Smooth muscle cell (in vitro differentiated cells): ENCODE measurements at regions not wholly inside any gene's neighbourhood (a gene's known extent, or its start where the extent isn't known, plus 50 kb on each side); places are given as distances from the start of the nearest gene placed in this dataset.

Source experiments
- DNase-seq: peaks from one replicate; lab custom pipeline; 2025; ENCODE audit not compliant: unreplicated experiment; lab: John Stamatoyannopoulos, UW
- H2AFZ ChIP-seq: fragments of 200-600 bp; sonication (generic); 2 replicates; pipeline ENCODE4 v1.6.0; 2016; ENCODE audit warnings: antibody characterized with exemption, low read depth, mild to moderate bottlenecking
- H3F3A ChIP-seq: fragments of 200-600 bp; sonication (generic); 2 replicates; pipeline ENCODE4 v1.6.0; 2017; ENCODE audit warnings: antibody characterized with exemption, low read depth
- H3K27ac ChIP-seq: fragments of 200-600 bp; sonication (generic); 2 replicates; pipeline ENCODE4 v1.5.1; 2016; ENCODE audit warnings: low read depth, mild to moderate bottlenecking
- H3K27me3 ChIP-seq: fragments of 200-600 bp; sonication (generic); 2 replicates; pipeline ENCODE4 v1.6.1; 2016; ENCODE audit warnings: low read depth, mild to moderate bottlenecking
- H3K36me3 ChIP-seq: fragments of 200-600 bp; sonication (generic); 2 replicates; pipeline ENCODE4 v1.5.1; 2016; ENCODE audit warnings: low read depth
- H3K4me1 ChIP-seq: fragments of 200-600 bp; sonication (generic); 2 replicates; pipeline ENCODE4 v1.5.1; 2016; ENCODE audit warnings: low read depth
- H3K4me2 ChIP-seq: fragments of 200-600 bp; sonication (generic); 2 replicates; pipeline ENCODE4 v1.6.0; 2016; ENCODE audit warnings: mild to moderate bottlenecking
- H3K4me3 ChIP-seq: fragments of 200-600 bp; sonication (generic); 2 replicates; pipeline ENCODE4 v1.5.1; 2016; ENCODE audit warnings: mild to moderate bottlenecking
- H3K79me2 ChIP-seq: fragments of 200-600 bp; sonication (generic); 2 replicates; pipeline ENCODE4 v1.6.0; 2016; ENCODE audit warnings: low read depth, mild to moderate bottlenecking
- H3K9ac ChIP-seq: fragments of 200-600 bp; sonication (generic); 2 replicates; pipeline ENCODE4 v1.6.0; 2016; ENCODE audit warnings: low read depth
- H3K9me3 ChIP-seq: fragments of 200-600 bp; sonication (generic); replicated peaks from 2 replicates; pipeline ENCODE4 v1.5.1; 2016; ENCODE audit warnings: low read depth
- H4K20me1 ChIP-seq: fragments of 200-600 bp; sonication (generic); 2 replicates; pipeline ENCODE4 v1.6.0; 2016; ENCODE audit warnings: low read depth
- WGBS: methylation state at CpG from one replicate; pipeline ENCODE4 v1.1.7; 2016; ENCODE audit warnings: low lambda C conversion rate; 5-methylcytosine and 5-hydroxymethylcytosine counted together
- TF ChIP-seq, protein P1 (sequence below): fragments of 200-600 bp; sonication (generic); IDR thresholded peaks from 2 replicates; pipeline ENCODE4 v1.5.1; 2017; ENCODE audit warnings: borderline replicate concordance, mild to moderate bottlenecking, antibody characterized with exemption; ENCODE audit not compliant: insufficient read depth, poor library complexity, severe bottlenecking

DNA sequence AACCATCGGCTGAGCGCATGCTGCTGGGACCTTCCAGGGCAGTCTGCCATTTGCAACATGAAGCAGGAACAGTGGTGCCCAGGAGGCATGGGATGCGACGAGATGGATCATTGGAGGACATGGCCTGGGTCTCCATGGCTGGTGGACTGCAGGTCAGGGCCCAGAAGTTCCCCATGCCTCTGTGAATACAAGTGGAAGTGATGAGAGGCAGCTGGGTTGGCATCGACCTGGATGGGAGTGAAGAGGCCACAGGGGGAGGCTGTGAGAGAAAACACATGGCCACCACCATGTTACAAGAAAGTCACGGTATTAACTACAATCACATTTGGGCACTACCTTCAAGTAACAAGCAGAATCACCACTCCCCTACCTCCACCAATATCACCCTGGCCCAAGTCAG is 262.0 kb downstream of the FOXO1 start:
- H4K20me1 ChIP-seq, result no peaks in the 10 kb centered on the region
- no peak overlapping the region for H3K27ac ChIP-seq
- no peak overlapping the region for H3K4me2 ChIP-seq
- H3K9me3 ChIP-seq, result no peaks in the 10 kb centered on the region
- no peak for DNase-seq
- H3K79me2 ChIP-seq, result no peaks in the 10 kb centered on the region
- no peak overlapping the region for H3K9ac ChIP-seq
- H3K27me3 ChIP-seq, result no peaks in the 10 kb centered on the region
- WGBS, result 95% methylated on average over 6 of the region's 6 CpGs
- TF ChIP-seq, protein P1, sequence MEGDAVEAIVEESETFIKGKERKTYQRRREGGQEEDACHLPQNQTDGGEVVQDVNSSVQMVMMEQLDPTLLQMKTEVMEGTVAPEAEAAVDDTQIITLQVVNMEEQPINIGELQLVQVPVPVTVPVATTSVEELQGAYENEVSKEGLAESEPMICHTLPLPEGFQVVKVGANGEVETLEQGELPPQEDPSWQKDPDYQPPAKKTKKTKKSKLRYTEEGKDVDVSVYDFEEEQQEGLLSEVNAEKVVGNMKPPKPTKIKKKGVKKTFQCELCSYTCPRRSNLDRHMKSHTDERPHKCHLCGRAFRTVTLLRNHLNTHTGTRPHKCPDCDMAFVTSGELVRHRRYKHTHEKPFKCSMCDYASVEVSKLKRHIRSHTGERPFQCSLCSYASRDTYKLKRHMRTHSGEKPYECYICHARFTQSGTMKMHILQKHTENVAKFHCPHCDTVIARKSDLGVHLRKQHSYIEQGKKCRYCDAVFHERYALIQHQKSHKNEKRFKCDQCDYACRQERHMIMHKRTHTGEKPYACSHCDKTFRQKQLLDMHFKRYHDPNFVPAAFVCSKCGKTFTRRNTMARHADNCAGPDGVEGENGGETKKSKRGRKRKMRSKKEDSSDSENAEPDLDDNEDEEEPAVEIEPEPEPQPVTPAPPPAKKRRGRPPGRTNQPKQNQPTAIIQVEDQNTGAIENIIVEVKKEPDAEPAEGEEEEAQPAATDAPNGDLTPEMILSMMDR, result no peak
- H3K36me3 ChIP-seq, result no peaks in the 10 kb centered on the region
- H3F3A ChIP-seq, result peaks cover 10% of the 10 kb centered on the region
- peaks cover 13% of the 10 kb centered on the region for H3K4me1 ChIP-seq
- H2AFZ ChIP-seq, result no peak overlapping the region
- H3K4me3 ChIP-seq, result no peak overlapping the region

DNA sequence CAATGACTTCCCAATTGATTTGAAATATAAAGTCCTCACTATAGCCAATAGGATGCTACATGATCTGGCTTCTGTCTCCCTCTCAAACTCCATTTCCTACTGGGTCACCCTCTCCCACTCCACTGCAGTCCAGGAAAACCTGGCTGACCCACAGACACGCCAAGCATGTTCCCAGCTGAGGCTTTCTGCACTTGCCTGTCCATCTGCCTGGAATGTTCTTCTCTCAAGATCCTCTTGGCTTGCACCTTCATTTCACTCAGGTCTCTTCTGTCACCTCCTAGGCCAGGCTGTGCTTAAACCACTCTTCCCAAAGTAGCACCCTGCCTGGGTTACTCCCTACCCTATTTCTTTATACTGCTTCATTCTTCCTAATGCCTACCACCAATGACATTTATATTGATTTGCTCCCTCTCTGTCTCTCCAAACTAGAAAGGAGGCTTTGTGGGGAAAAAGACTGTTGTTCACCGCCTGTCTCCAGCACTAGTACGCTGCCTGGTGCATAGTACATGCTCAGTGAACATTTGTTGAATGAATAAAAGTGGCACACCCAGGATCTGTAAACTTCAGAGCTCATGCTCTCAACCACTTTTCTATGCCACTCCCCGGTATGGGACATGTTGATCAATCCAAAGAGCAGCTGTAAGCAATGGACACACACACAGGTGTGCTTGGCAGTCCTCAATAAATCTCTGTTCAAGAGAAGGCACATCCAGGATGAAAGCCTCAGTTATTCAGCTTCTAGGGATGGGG is 261.3 kb downstream of the FOXO1 start:
- TF ChIP-seq, protein P1, result no peak
- Histone ChIP-seq H3K27me3 (no peaks in the 10 kb centered on the region), H3K27ac (no peak overlapping the region), H3K4me1 (peaks cover 13% of the 10 kb centered on the region), H2AFZ (no peak overlapping the region), H3K9me3 (no peaks in the 10 kb centered on the region), H3K79me2 (no peaks in the 10 kb centered on the region), H3K36me3 (no peaks in the 10 kb centered on the region), H3K9ac (no peak overlapping the region), H3K4me3 (no peak overlapping the region), H3F3A (peaks cover 10% of the 10 kb centered on the region), H3K4me2 (no peak overlapping the region), H4K20me1 (no peaks in the 10 kb centered on the region)
- 98% methylated on average over 4 of the region's 4 CpGs for WGBS
- DNase-seq, result no peak

DNA sequence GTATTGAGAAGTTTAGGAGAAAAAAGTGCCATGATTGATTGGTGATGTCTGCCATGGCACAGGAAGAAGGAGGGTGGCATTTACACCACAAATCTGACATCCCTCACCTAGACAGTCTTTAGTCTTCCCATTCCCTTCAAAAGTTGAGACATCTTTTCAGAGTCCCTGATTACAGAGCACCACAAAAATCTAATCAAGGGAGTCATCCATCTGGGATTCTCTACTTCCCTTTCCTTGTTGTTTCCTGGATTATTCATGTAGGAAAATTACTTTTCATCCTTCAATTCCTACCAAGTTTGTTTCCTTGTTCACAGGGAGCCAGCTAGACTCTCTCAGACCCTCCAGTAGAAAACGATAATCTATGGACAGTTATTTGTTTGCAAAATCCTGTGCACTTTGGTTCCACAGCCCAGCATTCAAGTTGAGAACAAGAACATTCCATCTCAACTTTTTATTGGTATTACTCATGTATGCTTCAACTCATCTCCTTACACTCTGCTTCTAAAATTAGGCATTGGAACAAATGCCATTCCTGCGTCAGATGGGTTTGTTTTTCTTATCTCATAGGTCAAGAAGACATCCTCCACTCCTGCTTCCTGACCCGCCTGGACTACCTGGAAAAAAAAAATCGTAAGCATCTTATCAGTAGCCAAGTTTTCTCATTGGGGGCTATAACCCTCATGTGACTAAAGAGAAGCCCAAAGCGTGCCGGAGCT is 259.9 kb downstream of the FOXO1 start:
- Histone ChIP-seq H3K9ac (no peak overlapping the region), H3K36me3 (no peaks in the 10 kb centered on the region), H3K27ac (peak overlapping the region; percentile 76), H3K4me3 (no peak overlapping the region), H3K9me3 (no peaks in the 10 kb centered on the region), H3K4me2 (peak overlapping the region; percentile 61), H2AFZ (no peak overlapping the region), H3K4me1 (peaks cover 13% of the 10 kb centered on the region), H4K20me1 (no peaks in the 10 kb centered on the region), H3F3A (peaks cover 5% of the 10 kb centered on the region), H3K79me2 (no peaks in the 10 kb centered on the region), H3K27me3 (no peaks in the 10 kb centered on the region)
- TF ChIP-seq, protein P1, result no peak
- no peak for DNase-seq
- 31% methylated on average over 6 of the region's 6 CpGs for WGBS
